HG03521 (cell line): ENCODE measurements at regions not wholly inside any gene's neighbourhood (a gene's known extent, or its start where the extent isn't known, plus 50 kb on each side); places are given as distances from the start of the nearest gene placed in this dataset.
"Not testable (repeated sequence)": the region's sequence is repeated elsewhere in the genome, so short reads cannot be mapped to it uniquely, and the experiment has no call there.

Source experiments
- ATAC-seq: cut with Tn5 transposase; IDR thresholded peaks from one replicate; pipeline ENCODE4 v1.9.1; 2021; ENCODE audit warnings: mild to moderate bottlenecking, moderate library complexity; ENCODE audit not compliant: unreplicated experiment

- no peak for ATAC-seq
These were observed 109.2 kb downstream of the BASP1 start for GRCh38 chr5:17326600-17327037.

GRCh38 chr5:17327048-17327625 lies 109.7 kb downstream of the BASP1 start:
- ATAC-seq, result no peak

- ATAC-seq, result no peak
These were observed 112.1 kb downstream of the BASP1 start for GRCh38 chr5:17329571-17329970.

GRCh38 chr5:17330386-17330785 lies 113.0 kb downstream of the BASP1 start:
- ATAC-seq, result no peak

- no peak for ATAC-seq
These were observed 114.2 kb downstream of the BASP1 start for GRCh38 chr5:17331651-17332050.

- ATAC-seq, result no peak
These were observed 116.3 kb downstream of the BASP1 start for GRCh38 chr5:17333755-17334154.

- no peak for ATAC-seq
These were observed 118.6 kb downstream of the BASP1 start for GRCh38 chr5:17336054-17336453.

- ATAC-seq, result not testable (repeated sequence)
These were observed 119.3 kb downstream of the BASP1 start for GRCh38 chr5:17336723-17337122.

- ATAC-seq, result no peak
These were observed 122.4 kb downstream of the BASP1 start for GRCh38 chr5:17339841-17340240.

- no peak for ATAC-seq
These were observed 122.9 kb downstream of the BASP1 start for GRCh38 chr5:17340379-17340778.

- no peak for ATAC-seq
These were observed 123.4 kb downstream of the BASP1 start for GRCh38 chr5:17340819-17341218.

GRCh38 chr5:17343675-17344074 lies 126.2 kb downstream of the BASP1 start:
- ATAC-seq, result peak; percentile 78

- no peak for ATAC-seq
These were observed 129.4 kb downstream of the BASP1 start for GRCh38 chr5:17346811-17347210.

- ATAC-seq, result no peak
These were observed 134.8 kb downstream of the BASP1 start for GRCh38 chr5:17352223-17352622.

- ATAC-seq, result no peak
These were observed 136.8 kb downstream of the BASP1 start for GRCh38 chr5:17354265-17354664.

- no peak for ATAC-seq
These were observed 138.3 kb downstream of the BASP1 start for GRCh38 chr5:17355586-17356346.

GRCh38 chr5:17356551-17356950 lies 139.1 kb downstream of the BASP1 start:
- ATAC-seq, result no peak

- no peak for ATAC-seq
These were observed 140.1 kb downstream of the BASP1 start for GRCh38 chr5:17357504-17357903.

GRCh38 chr5:17358031-17358430 lies 140.0 kb upstream of the TAF11L2 start:
- no peak for ATAC-seq

- ATAC-seq, result no peak
These were observed 138.5 kb upstream of the TAF11L2 start for GRCh38 chr5:17359451-17360011.

GRCh38 chr5:17360879-17361278 lies 137.2 kb upstream of the TAF11L2 start:
- ATAC-seq, result no peak

GRCh38 chr5:17361331-17361730 lies 136.7 kb upstream of the TAF11L2 start:
- ATAC-seq, result no peak
